HCT116 (cell line): ENCODE measurements at regions not wholly inside any gene's neighbourhood (a gene's known extent, or its start where the extent isn't known, plus 50 kb on each side); places are given as distances from the start of the nearest gene placed in this dataset.

Experiments used
- ATAC-seq: fragments of 200-7000 bp; cut with Tn5 transposase; 2 replicates; pipeline ENCODE4 v1.9.1; 2020; ENCODE audit warnings: mild to moderate bottlenecking, moderate library complexity
- BruUV-seq: library from RNA; stranded (reverse); fragments of 400-500 nt; replicated peaks from 2 replicates; lab custom pipeline; 2021; lab: Mats Ljungman, UMichigan
- CTCF ChIA-PET: fragments of 300-600 bp; sonication (Branson Sonifier 250); formaldehyde crosslinking; loops from one replicate; lab custom pipeline; 2021; ENCODE audit warnings: antibody characterized with exemption; lab: Charles Lee
- POLR2A ChIA-PET: fragments of 300-600, 350-600 bp; sonication (Branson Sonifier 250); formaldehyde crosslinking; loops from one replicate; lab custom pipeline; 2021; ENCODE audit warnings: antibody characterized with exemption; lab: Charles Lee
- RAD21 ChIA-PET, 2 experiments: fragments of 300-600 bp; sonication (Branson Sonifier 250); formaldehyde crosslinking; loops; one replicate each; lab custom pipeline; 2023; ENCODE audit warnings: low total read pairs in 2 of 2; ENCODE audit not compliant: uncharacterized antibody in 2 of 2, unreplicated experiment in 2 of 2, low non-redundant PET in 1 of 2; lab: Charles Lee
- DNase-seq: peaks from one replicate; pipeline ENCODE4 v3.0.0-alpha.2; 2010; ENCODE audit warnings: low read depth, low spot score
- H2AFZ ChIP-seq: fragments of 200-600 bp; shearing (Covaris generic), sonication (generic); 2 replicates; pipeline ENCODE4 v1.6.1; 2017; ENCODE audit warnings: low read depth, mixed run types, mixed read lengths, antibody characterized with exemption, low read length; ENCODE audit not compliant: poor library complexity, severe bottlenecking
- H3K27ac ChIP-seq: 2 replicates; pipeline ENCODE4 v1.5.1; 2012; ENCODE audit warnings: low read depth, low read length
- H3K27me3 ChIP-seq: fragments of 200-600 bp; sonication (generic); 2 replicates; pipeline ENCODE4 v1.6.1; 2016; ENCODE audit warnings: mixed run types, low read length, mixed read lengths; ENCODE audit not compliant: insufficient read depth
- H3K36me3 ChIP-seq, 2 experiments: fragments of 200-500 bp in 1 of 2; fragments of 200-600 bp in 1 of 2; sonication (Bioruptor generic) in 1 of 2; sonication (generic) in 1 of 2; 2 replicates each; pipeline versions ENCODE4 v1.5.1 to v1.6.1; 2014 to 2016; ENCODE audit warnings: low read length in 2 of 2, inconsistent platforms in 1 of 2, mixed read lengths in 1 of 2, mixed run types in 1 of 2; ENCODE audit not compliant: insufficient read depth in 2 of 2, control insufficient read depth in 1 of 2
- H3K4me1 ChIP-seq, 2 experiments: fragments of 200-600 bp in 1 of 2; sonication (generic) in 1 of 2; 2 replicates each; pipeline versions ENCODE4 v1.5.1 to v1.6.1; 2012 to 2017; ENCODE audit warnings: low read length in 2 of 2, inconsistent platforms in 1 of 2, mild to moderate bottlenecking in 1 of 2, mixed read lengths in 1 of 2, mixed run types in 1 of 2, moderate library complexity in 1 of 2; ENCODE audit not compliant: insufficient read depth in 2 of 2, control insufficient read depth in 1 of 2
- H3K4me2 ChIP-seq: fragments of 200-600 bp; sonication (generic); 2 replicates; pipeline ENCODE4 v1.6.1; 2017; ENCODE audit warnings: mixed run types, low read length, mixed read lengths
- H3K4me3 ChIP-seq, 2 experiments: fragments of 200-600 bp in 1 of 2; sonication (generic) in 1 of 2; replicated peaks in 1 of 2; 2 replicates each; pipeline ENCODE4 v1.5.1; 2011 to 2016; ENCODE audit warnings: low read length in 2 of 2, control low read depth in 1 of 2, low read depth in 1 of 2, mild to moderate bottlenecking in 1 of 2, mixed read lengths in 1 of 2, mixed run types in 1 of 2
- H3K79me2 ChIP-seq: fragments of 200-600 bp; sonication (generic); 2 replicates; pipeline ENCODE4 v1.6.1; 2017; ENCODE audit warnings: mild to moderate bottlenecking, mixed run types, low read length, moderate library complexity, mixed read lengths; ENCODE audit not compliant: insufficient read depth
- H3K9ac ChIP-seq: fragments of 200-600 bp; sonication (generic); 2 replicates; pipeline ENCODE4 v1.6.1; 2016; ENCODE audit warnings: low read length, mixed read lengths
- H3K9me2 ChIP-seq: fragments of 200-600 bp; sonication (generic), shearing (Covaris generic); 2 replicates; pipeline ENCODE4 v1.6.1; 2017; ENCODE audit warnings: mixed run types, mild to moderate bottlenecking, moderate library complexity; ENCODE audit not compliant: insufficient read depth
- H3K9me3 ChIP-seq, 2 experiments: fragments of 200-500 bp in 1 of 2; fragments of 200-600 bp in 1 of 2; sonication (Bioruptor generic) in 1 of 2; sonication (generic) in 1 of 2; 2 replicates each; pipeline ENCODE4 v1.6.1; 2014 to 2017; ENCODE audit warnings: low read length in 2 of 2, mixed read lengths in 2 of 2, inconsistent platforms in 1 of 2, low read depth in 1 of 2, mild to moderate bottlenecking in 1 of 2, mixed run types in 1 of 2, moderate library complexity in 1 of 2; ENCODE audit not compliant: control insufficient read depth in 1 of 2, insufficient read depth in 1 of 2
- H4K20me1 ChIP-seq: fragments of 200-600 bp; sonication (generic), shearing (Covaris generic); 2 replicates; pipeline ENCODE4 v1.6.1; 2017; ENCODE audit warnings: mixed run types, mild to moderate bottlenecking, moderate library complexity; ENCODE audit not compliant: insufficient read depth
- ATF3 ChIP-seq: IDR thresholded peaks from 2 replicates; pipeline ENCODE4 v1.6.1; 2012
- CBX3 ChIP-seq: IDR thresholded peaks from 2 replicates; pipeline ENCODE4 v1.6.1; 2012; ENCODE audit warnings: low read depth
- CEBPB ChIP-seq: IDR thresholded peaks from 2 replicates; pipeline ENCODE4 v1.6.1; 2012; ENCODE audit warnings: low read depth
- CTCF ChIP-seq, 3 experiments: fragments of 200-600 bp in 1 of 3; sonication (generic) in 1 of 3; IDR thresholded peaks in 2 of 3; conservative IDR thresholded peaks in 1 of 3; 2 replicates each; pipeline ENCODE4 v1.5.1; 2012 to 2017; ENCODE audit warnings: low read depth in 2 of 3, low read length in 2 of 3, antibody characterized with exemption in 1 of 3, borderline replicate concordance in 1 of 3, control low read depth in 1 of 3, mild to moderate bottlenecking in 1 of 3, mixed read lengths in 1 of 3, mixed run types in 1 of 3, moderate library complexity in 1 of 3; ENCODE audit not compliant: insufficient read depth in 1 of 3
- EGR1 ChIP-seq: IDR thresholded peaks from 2 replicates; pipeline ENCODE4 v1.6.1; 2012; ENCODE audit warnings: low read depth
- ELF1 ChIP-seq: IDR thresholded peaks from 2 replicates; pipeline ENCODE4 v1.6.1; 2012; ENCODE audit warnings: low read depth, borderline replicate concordance
- EZH2 ChIP-seq: fragments of 200-600 bp; sonication (generic); IDR thresholded peaks from 2 replicates; pipeline ENCODE4 v1.6.1; 2017; ENCODE audit warnings: antibody characterized with exemption, mixed run types
- EZH2phosphoT487 ChIP-seq: fragments of 200-600 bp; IDR thresholded peaks from 2 replicates; pipeline ENCODE4 v1.6.1; 2018; ENCODE audit warnings: antibody characterized with exemption, borderline replicate concordance
- FOSL1 ChIP-seq: IDR thresholded peaks from 2 replicates; pipeline ENCODE4 v1.6.1; 2012; ENCODE audit warnings: low read depth
- MAX ChIP-seq: IDR thresholded peaks from 2 replicates; pipeline ENCODE4 v1.6.1; 2012
- POLR2A ChIP-seq: IDR thresholded peaks from 2 replicates; pipeline ENCODE4 v1.7.0; 2011; ENCODE audit warnings: borderline replicate concordance; ENCODE audit not compliant: insufficient read depth, insufficient read length; ENCODE audit errors: extremely low read depth
- POLR2AphosphoS5 ChIP-seq: IDR thresholded peaks from 2 replicates; pipeline ENCODE4 v1.6.1; 2011; ENCODE audit warnings: mild to moderate bottlenecking, low read depth, low read length, moderate library complexity
- REST ChIP-seq: IDR thresholded peaks from 2 replicates; pipeline ENCODE4 v1.6.1; 2012; ENCODE audit warnings: low read depth
- SIN3A ChIP-seq: IDR thresholded peaks from 2 replicates; pipeline ENCODE4 v1.6.1; 2012; ENCODE audit warnings: low read depth
- SP1 ChIP-seq: IDR thresholded peaks from 2 replicates; pipeline ENCODE4 v1.6.1; 2012; ENCODE audit warnings: low read depth
- SRF ChIP-seq: IDR thresholded peaks from 2 replicates; pipeline ENCODE4 v1.6.1; 2012; ENCODE audit warnings: low read depth
- TCF7L2 ChIP-seq: IDR thresholded peaks from 2 replicates; pipeline ENCODE4 v1.7.0; 2011; ENCODE audit warnings: borderline replicate concordance, inconsistent platforms; ENCODE audit not compliant: insufficient read depth, insufficient read length; ENCODE audit errors: extremely low read depth
- ZBTB33 ChIP-seq: IDR thresholded peaks from 2 replicates; pipeline ENCODE4 v1.6.1; 2011; ENCODE audit warnings: mild to moderate bottlenecking, low read length, moderate library complexity; ENCODE audit not compliant: insufficient replicate concordance; ENCODE audit errors: extremely low read depth
- ZFX ChIP-seq: fragments of 450-650 bp; IDR thresholded peaks from 2 replicates; pipeline ENCODE4 v1.6.1; 2017
- ZNF274 ChIP-seq: fragments of 200-500 bp; sonication (Bioruptor generic); IDR thresholded peaks from 2 replicates; pipeline ENCODE4 v1.6.1; 2014; ENCODE audit warnings: mild to moderate bottlenecking, low read depth, low read length, inconsistent platforms
- intact Hi-C: fragments of 100-400 bp; cut with micrococcal nuclease; formaldehyde crosslinking; loops from 2 replicates; pipeline ENCODE4 v1.10.0; 2022

GRCh38 chr5:142482207-142482606, 157.4 kb upstream of the SPRY4 start:
- CTCF ChIA-PET: no interaction called here
- BruUV-seq: no TSS peak
- POLR2A ChIA-PET: no interaction called here

More at GRCh38 chr5:142482207-142482606, 157.4 kb upstream of the SPRY4 start:
- Histone ChIP-seq H3K9ac (no peak overlapping the region), H2AFZ (no peak overlapping the region), H3K79me2 (no peaks in the 10 kb centered on the region), H3K36me3 (no peaks in the 10 kb centered on the region), H3K27me3 (no peaks in the 10 kb centered on the region), H4K20me1 (no peaks in the 10 kb centered on the region), H3K27ac (no peak overlapping the region), H3K4me2 (no peak overlapping the region), H3K4me1 (peaks cover 0 to 7% of the 10 kb centered on the region in 2 experiments; a peak in 1 of 4 replicates)
- ATAC-seq (no peak), DNase-seq (no peak)
- RAD21 ChIA-PET: no interaction called here
- TF ChIP-seq ZNF274: no peak
- TF ChIP-seq CEBPB: no peak
- no peak for TF ChIP-seq CTCF (IDR thresholded peaks at IDR 0.05 in 2 of 3, conservative IDR thresholded peaks at IDR 0.05 in 1 of 3; ENCODE audit: borderline replicate concordance in 1 of 3, insufficient read depth in 1 of 3, low read depth in 2 of 3, low read length in 2 of 3)
- no peak for TF ChIP-seq ZFX
- no peak for TF ChIP-seq ELF1
- no peak for TF ChIP-seq REST
- no peak for TF ChIP-seq FOSL1
- no peak for TF ChIP-seq POLR2AphosphoS5
- no peak for TF ChIP-seq ATF3
- TF ChIP-seq SRF: no peak
- no peak for TF ChIP-seq CBX3
- TF ChIP-seq ZBTB33: no peak
- TF ChIP-seq EZH2phosphoT487: no peak
- no peak for TF ChIP-seq SIN3A
- TF ChIP-seq EZH2: no peak
- no peak for TF ChIP-seq MAX
- TF ChIP-seq SP1: no peak
- TF ChIP-seq POLR2A: no peak
- TF ChIP-seq TCF7L2: no peak
- no peak for TF ChIP-seq EGR1
- TF ChIP-seq, all 23 proteins: peak for 0
- no peaks in the 10 kb centered on the region for H3K9me2 ChIP-seq
- intact Hi-C loops: no loop called here
- peaks cover 0 to 10% of the 10 kb centered on the region in 2 experiments; a peak in 1 of 4 replicates for H3K9me3 ChIP-seq
- no peak overlapping the region for H3K4me3 ChIP-seq
